ENCODE measurements at regions not wholly inside any gene's neighbourhood (a gene's known extent, or its start where the extent isn't known, plus 50 kb on each side); places are given as distances from the start of the nearest gene placed in this dataset.

GRCh38 chr6:170201361-170201760, 89.5 kb downstream of the DLL1 start:
- TF ChIP-seq YY1 (IDR thresholded peaks at IDR 0.05; ENCODE audit: insufficient read depth, insufficient read length) (no peak), SUZ12 (IDR thresholded peaks at IDR 0.05; ENCODE audit: extremely low read depth, insufficient read depth, insufficient read length) (no peak)

Data from NT2/D1 (cell line).